CD4-positive, alpha-beta memory T cell (primary cell): ENCODE measurements at regions not wholly inside any gene's neighbourhood (a gene's known extent, or its start where the extent isn't known, plus 50 kb on each side); places are given as distances from the start of the nearest gene placed in this dataset.

Source experiments
- CTCF ChIA-PET: fragments of 350-600 bp; sonication (Branson Sonifier 250); formaldehyde crosslinking; loops from one replicate; lab custom pipeline; 2021; ENCODE audit warnings: inconsistent platforms; ENCODE audit not compliant: partially characterized antibody; lab: Charles Lee
- POLR2A ChIA-PET: fragments of 350-600 bp; sonication (Branson Sonifier 250); formaldehyde crosslinking; loops from one replicate; lab custom pipeline; 2021; ENCODE audit not compliant: partially characterized antibody; lab: Charles Lee
- DNase-seq, 5 donors: peaks; one replicate each; pipeline versions ENCODE4 v3.0.0 to v3.0.0-alpha.2; 2020 to 2022; ENCODE audit warnings: mixed read lengths in 1 of 5
- H3K27ac ChIP-seq: one replicate; pipeline ENCODE4 v1.7.0; 2013; ENCODE audit warnings: low read depth, low read length
- H3K27me3 ChIP-seq: 2 replicates; pipeline ENCODE4 v1.7.0; 2013; ENCODE audit warnings: mild to moderate bottlenecking, low read length, moderate library complexity; ENCODE audit not compliant: insufficient read depth
- H3K36me3 ChIP-seq: 2 replicates; pipeline ENCODE4 v1.7.0; 2013; ENCODE audit warnings: mild to moderate bottlenecking, low read length, moderate library complexity; ENCODE audit not compliant: insufficient read depth
- H3K4me1 ChIP-seq: 2 replicates; pipeline ENCODE4 v1.7.0; 2013; ENCODE audit warnings: mild to moderate bottlenecking, low read length, moderate library complexity; ENCODE audit not compliant: insufficient read depth
- H3K4me3 ChIP-seq, 2 donors: one replicate each; pipeline ENCODE4 v1.7.0; 2013; ENCODE audit warnings: low read length in 2 of 2, mild to moderate bottlenecking in 1 of 2
- H3K9me3 ChIP-seq, 2 donors: one replicate each; pipeline ENCODE4 v1.7.0; 2013; ENCODE audit warnings: low read length in 2 of 2, control low read depth in 1 of 2; ENCODE audit not compliant: control insufficient read depth in 1 of 2
- H3K27ac Mint-ChIP-seq, 7 donors: one replicate each; pipeline ENCODE4 v1.8.0; 2020 to 2021; ENCODE audit warnings: mixed read lengths in 7 of 7, mild to moderate bottlenecking in 6 of 7, inconsistent platforms in 3 of 7, moderate library complexity in 3 of 7
- H3K27me3 Mint-ChIP-seq, 2 donors: one replicate each; pipeline ENCODE4 v1.8.0; 2020 to 2021; ENCODE audit warnings: mixed read lengths in 2 of 2
- H3K36me3 Mint-ChIP-seq, 2 donors: one replicate each; pipeline ENCODE4 v1.8.0; 2020 to 2021; ENCODE audit warnings: mixed read lengths in 2 of 2, inconsistent platforms in 1 of 2, mild to moderate bottlenecking in 1 of 2
- H3K4me1 Mint-ChIP-seq, 4 donors: one replicate each; pipeline ENCODE4 v1.8.0; 2020 to 2021; ENCODE audit warnings: mixed read lengths in 4 of 4, mild to moderate bottlenecking in 1 of 4
- H3K4me3 Mint-ChIP-seq, 8 donors: one replicate each; pipeline ENCODE4 v1.8.0; 2020 to 2021; ENCODE audit warnings: mixed read lengths in 8 of 8, mild to moderate bottlenecking in 7 of 8, moderate library complexity in 6 of 8, inconsistent platforms in 3 of 8
- H3K9me3 Mint-ChIP-seq, 8 donors: one replicate each; pipeline ENCODE4 v1.8.0; 2020 to 2021; ENCODE audit warnings: mixed read lengths in 8 of 8, mild to moderate bottlenecking in 5 of 8, inconsistent platforms in 3 of 8, moderate library complexity in 1 of 8
- intact Hi-C: fragments of 100-400 bp; cut with micrococcal nuclease; formaldehyde crosslinking; loops from one replicate; pipeline ENCODE4 v1.15.1; 2023

- no peak overlapping the region for H3K4me3 ChIP-seq
- Mint-ChIP-seq H3K4me3 (no peak overlapping the region), H3K36me3 (no peaks in the 10 kb centered on the region), H3K27ac (no peak overlapping the region), H3K9me3 (peaks cover 0 to 2% (median 0%) of the 10 kb centered on the region in 8 donors), H3K27me3 (no peaks in the 10 kb centered on the region), H3K4me1 (no peaks in the 10 kb centered on the region)
- CTCF ChIA-PET = no interaction called here
- POLR2A ChIA-PET = no interaction called here
- H3K9me3 ChIP-seq = no peaks in the 10 kb centered on the region
- DNase-seq = no peak
- intact Hi-C loops = no loop called here
- H3K27me3 ChIP-seq = no peaks in the 10 kb centered on the region
- H3K36me3 ChIP-seq = no peaks in the 10 kb centered on the region
- no peak overlapping the region for H3K27ac ChIP-seq
- no peaks in the 10 kb centered on the region for H3K4me1 ChIP-seq
These were observed 234.1 kb downstream of the GLI2 start for GRCh38 chr2:120969613-120970355.

GRCh38 chr2:120971866-120972265 lies 236.2 kb downstream of the GLI2 start:
- ChIA-PET CTCF (no interaction called here), POLR2A (no interaction called here)
- H3K36me3 ChIP-seq = no peaks in the 10 kb centered on the region
- Mint-ChIP-seq H3K4me3 (no peak overlapping the region), H3K27me3 (no peaks in the 10 kb centered on the region), H3K36me3 (no peaks in the 10 kb centered on the region), H3K9me3 (peaks cover 0 to 2% (median 0%) of the 10 kb centered on the region in 8 donors), H3K4me1 (no peaks in the 10 kb centered on the region), H3K27ac (no peak overlapping the region)
- H3K27ac ChIP-seq = no peak overlapping the region
- intact Hi-C loops = no loop called here
- H3K4me3 ChIP-seq = no peak overlapping the region
- no peaks in the 10 kb centered on the region for H3K4me1 ChIP-seq
- no peaks in the 10 kb centered on the region for H3K9me3 ChIP-seq
- DNase-seq = no peak
- no peaks in the 10 kb centered on the region for H3K27me3 ChIP-seq

GRCh38 chr2:120972286-120972685 lies 236.6 kb downstream of the GLI2 start:
- ChIA-PET CTCF (no interaction called here), POLR2A (no interaction called here)
- Histone ChIP-seq H3K4me1 (no peaks in the 10 kb centered on the region), H3K27me3 (no peaks in the 10 kb centered on the region), H3K9me3 (no peaks in the 10 kb centered on the region), H3K36me3 (no peaks in the 10 kb centered on the region), H3K4me3 (no peak overlapping the region), H3K27ac (no peak overlapping the region)
- no peak for DNase-seq
- no peaks in the 10 kb centered on the region for H3K4me1 Mint-ChIP-seq
- no peaks in the 10 kb centered on the region for H3K27me3 Mint-ChIP-seq
- peaks cover 0 to 2% (median 0%) of the 10 kb centered on the region in 8 donors for H3K9me3 Mint-ChIP-seq
- intact Hi-C loops = no loop called here
- H3K4me3 Mint-ChIP-seq = no peak overlapping the region
- H3K27ac Mint-ChIP-seq = no peak overlapping the region
- H3K36me3 Mint-ChIP-seq = no peaks in the 10 kb centered on the region

- CTCF ChIA-PET = no interaction called here
- Histone ChIP-seq H3K27me3 (no peaks in the 10 kb centered on the region), H3K36me3 (no peaks in the 10 kb centered on the region), H3K9me3 (no peaks in the 10 kb centered on the region), H3K4me1 (no peaks in the 10 kb centered on the region), H3K27ac (no peak overlapping the region), H3K4me3 (no peak overlapping the region)
- peaks cover 0 to 2% (median 0%) of the 10 kb centered on the region in 8 donors for H3K9me3 Mint-ChIP-seq
- no peak overlapping the region for H3K4me3 Mint-ChIP-seq
- intact Hi-C loops = no loop called here
- H3K27me3 Mint-ChIP-seq = no peaks in the 10 kb centered on the region
- POLR2A ChIA-PET = no interaction called here
- no peak for DNase-seq
- H3K27ac Mint-ChIP-seq = no peak overlapping the region
- no peaks in the 10 kb centered on the region for H3K4me1 Mint-ChIP-seq
- H3K36me3 Mint-ChIP-seq = no peaks in the 10 kb centered on the region
These were observed 237.5 kb downstream of the GLI2 start for GRCh38 chr2:120973196-120973595.

GRCh38 chr2:120974950-120975349 lies 239.3 kb downstream of the GLI2 start:
- Histone ChIP-seq H3K36me3 (no peaks in the 10 kb centered on the region), H3K4me1 (no peaks in the 10 kb centered on the region), H3K4me3 (no peak overlapping the region), H3K27ac (no peak overlapping the region), H3K27me3 (no peaks in the 10 kb centered on the region), H3K9me3 (no peaks in the 10 kb centered on the region)
- POLR2A ChIA-PET = no interaction called here
- no peaks in the 10 kb centered on the region for H3K36me3 Mint-ChIP-seq
- H3K4me3 Mint-ChIP-seq = no peak overlapping the region
- H3K4me1 Mint-ChIP-seq = no peaks in the 10 kb centered on the region
- CTCF ChIA-PET = no interaction called here
- no peak overlapping the region for H3K27ac Mint-ChIP-seq
- DNase-seq = no peak
- intact Hi-C loops = no loop called here
- no peaks in the 10 kb centered on the region for H3K9me3 Mint-ChIP-seq
- no peaks in the 10 kb centered on the region for H3K27me3 Mint-ChIP-seq

GRCh38 chr2:120976501-120977307 lies 241.0 kb downstream of the GLI2 start:
- Mint-ChIP-seq H3K36me3 (no peaks in the 10 kb centered on the region), H3K4me1 (no peaks in the 10 kb centered on the region), H3K9me3 (peaks cover 0 to 1% (median 0%) of the 10 kb centered on the region in 8 donors), H3K27ac (no peak overlapping the region), H3K27me3 (peaks cover 0 to under 1% of the 10 kb centered on the region in 2 donors), H3K4me3 (no peak overlapping the region)
- CTCF ChIA-PET = no interaction called here
- POLR2A ChIA-PET = no interaction called here
- Histone ChIP-seq H3K27me3 (no peaks in the 10 kb centered on the region), H3K4me3 (no peak overlapping the region), H3K36me3 (no peaks in the 10 kb centered on the region), H3K27ac (no peak overlapping the region), H3K9me3 (no peaks in the 10 kb centered on the region), H3K4me1 (no peaks in the 10 kb centered on the region)
- no peak for DNase-seq
- intact Hi-C loops = no loop called here

GRCh38 chr2:120977582-120978358 lies 242.1 kb downstream of the GLI2 start:
- Mint-ChIP-seq H3K27me3 (peaks cover 0 to 2% of the 10 kb centered on the region in 2 donors), H3K4me3 (no peak overlapping the region), H3K36me3 (no peaks in the 10 kb centered on the region), H3K9me3 (peaks cover 0 to 1% (median 0%) of the 10 kb centered on the region in 8 donors), H3K27ac (no peak overlapping the region), H3K4me1 (no peaks in the 10 kb centered on the region)
- CTCF ChIA-PET = no interaction called here
- Histone ChIP-seq H3K4me3 (no peak overlapping the region), H3K27ac (no peak overlapping the region), H3K36me3 (no peaks in the 10 kb centered on the region), H3K4me1 (no peaks in the 10 kb centered on the region), H3K9me3 (no peaks in the 10 kb centered on the region), H3K27me3 (no peaks in the 10 kb centered on the region)
- DNase-seq = no peak
- intact Hi-C loops = no loop called here
- POLR2A ChIA-PET = no interaction called here
